B cell (primary cell): ENCODE measurements at regions not wholly inside any gene's neighbourhood (a gene's known extent, or its start where the extent isn't known, plus 50 kb on each side); places are given as distances from the start of the nearest gene placed in this dataset.

ENCODE experiments used
- ATAC-seq: fragments of 200-7000 bp; cut with Tn5 transposase; one replicate; pipeline ENCODE4 v1.10.0; 2021; ENCODE audit warnings: low read depth, mild to moderate bottlenecking, moderate number of reproducible peaks, moderate library complexity
- CTCF ChIA-PET: fragments of 350-600 bp; sonication (Branson Sonifier 250); formaldehyde crosslinking; loops from one replicate; lab custom pipeline; 2021; ENCODE audit warnings: antibody characterized with exemption, inconsistent platforms; lab: Charles Lee
- POLR2A ChIA-PET: fragments of 350-600 bp; sonication (Branson Sonifier 250); formaldehyde crosslinking; loops from one replicate; lab custom pipeline; 2021; ENCODE audit warnings: antibody characterized with exemption; lab: Charles Lee
- DNase-seq: peaks from one replicate; pipeline ENCODE4 v3.0.0; 2013
- H2AFZ ChIP-seq: 2 replicates; pipeline ENCODE4 v1.6.1; 2012; ENCODE audit warnings: mild to moderate bottlenecking, low read depth, low read length; ENCODE audit not compliant: insufficient read depth, poor library complexity, severe bottlenecking
- H3K27ac ChIP-seq, 2 donors: 1 replicate in 1 of 2; 2 replicates in 1 of 2; pipeline ENCODE4 v1.5.1; 2012 to 2013; ENCODE audit warnings: low read length in 2 of 2, mild to moderate bottlenecking in 2 of 2, moderate library complexity in 1 of 2
- H3K27me3 ChIP-seq, 4 experiments: fragments of 200-600 bp in 1 of 4; sonication (generic) in 1 of 4; replicated peaks in 1 of 4; 1 replicate in 2 of 4; 2 replicates in 2 of 4; pipeline versions ENCODE4 v1.6.1 to v1.7.0; 2013 to 2016; ENCODE audit warnings: low read length in 3 of 4, mild to moderate bottlenecking in 2 of 4, mixed read lengths in 1 of 4, moderate library complexity in 1 of 4; ENCODE audit not compliant: insufficient read depth in 4 of 4, control insufficient read depth in 3 of 4; ENCODE audit errors: control extremely low read depth in 1 of 4
- H3K36me3 ChIP-seq, 2 experiments: replicated peaks in 1 of 2; 1 replicate in 1 of 2; 2 replicates in 1 of 2; pipeline versions ENCODE4 v1.6.1 to v1.7.1; 2013; ENCODE audit warnings: low read length in 1 of 2; ENCODE audit not compliant: insufficient read depth in 2 of 2, control insufficient read depth in 1 of 2; ENCODE audit errors: control extremely low read depth in 1 of 2, extremely low read depth in 1 of 2
- H3K4me1 ChIP-seq, 2 donors: fragments of 200-600 bp in 1 of 2; sonication (generic) in 1 of 2; 1 replicate in 1 of 2; 2 replicates in 1 of 2; pipeline versions ENCODE4 v1.5.1 to v1.6.1; 2013 to 2017; ENCODE audit warnings: low read length in 2 of 2; ENCODE audit not compliant: control insufficient read depth in 2 of 2, insufficient read depth in 2 of 2
- H3K4me2 ChIP-seq: replicated peaks from 2 replicates; pipeline ENCODE3; 2012; ENCODE audit warnings: mild to moderate bottlenecking, low read depth, low read length; ENCODE audit not compliant: poor library complexity, severe bottlenecking
- H3K4me3 ChIP-seq, 5 experiments: fragments of 200-600 bp in 1 of 5; sonication (generic) in 1 of 5; 1 replicate in 3 of 5; 2 replicates in 2 of 5; pipeline versions ENCODE4 v1.5.1 to v1.7.0; 2011 to 2016; ENCODE audit warnings: low read length in 4 of 5, mild to moderate bottlenecking in 4 of 5, low read depth in 2 of 5, control low read depth in 1 of 5, moderate library complexity in 1 of 5; ENCODE audit not compliant: insufficient read depth in 1 of 5; ENCODE audit errors: control extremely low read depth in 1 of 5, extremely low read depth in 1 of 5
- H3K79me2 ChIP-seq: fragments of 200-600 bp; sonication (generic); one replicate; pipeline ENCODE4 v1.6.0; 2016; ENCODE audit warnings: low read length; ENCODE audit not compliant: control insufficient read depth, insufficient read depth
- H3K9ac ChIP-seq: fragments of 200-600 bp; sonication (generic); 2 replicates; pipeline ENCODE4 v1.6.1; 2017; ENCODE audit warnings: mild to moderate bottlenecking, low read length, moderate library complexity
- H3K9me3 ChIP-seq, 3 donors: one replicate each; pipeline versions ENCODE4 v1.6.1 to v1.7.1; 2013; ENCODE audit warnings: low read length in 2 of 3; ENCODE audit not compliant: control insufficient read depth in 2 of 3, insufficient read depth in 1 of 3; ENCODE audit errors: control extremely low read depth in 1 of 3
- H4K20me1 ChIP-seq: 2 replicates; pipeline ENCODE4 v1.6.0; 2012; ENCODE audit warnings: mild to moderate bottlenecking, low read length; ENCODE audit not compliant: insufficient read depth, control insufficient read depth, poor library complexity, severe bottlenecking
- H3K27ac Mint-ChIP-seq: one replicate; pipeline ENCODE4 v1.8.0; 2021; ENCODE audit warnings: mixed read lengths
- H3K27me3 Mint-ChIP-seq: one replicate; pipeline ENCODE4 v1.8.0; 2021; ENCODE audit warnings: mixed read lengths
- H3K4me1 Mint-ChIP-seq: one replicate; pipeline ENCODE4 v1.8.0; 2021; ENCODE audit warnings: mixed read lengths
- H3K4me3 Mint-ChIP-seq: one replicate; pipeline ENCODE4 v1.8.0; 2021; ENCODE audit warnings: mixed read lengths
- H3K9me3 Mint-ChIP-seq: one replicate; pipeline ENCODE4 v1.8.0; 2022; ENCODE audit warnings: mixed read lengths; ENCODE audit not compliant: insufficient read depth
- EZH2 ChIP-seq: IDR thresholded peaks from 2 replicates; pipeline ENCODE4 v1.6.1; 2012; ENCODE audit warnings: borderline replicate concordance, low read depth, mild to moderate bottlenecking, moderate library complexity, low read length; ENCODE audit not compliant: insufficient read depth, poor library complexity, severe bottlenecking
- WGBS: methylation state at CpG from one replicate; pipeline ENCODE4 v1.1.5; 2013; ENCODE audit warnings: missing lambda C conversion rate; ENCODE audit not compliant: insufficient coverage; 5-methylcytosine and 5-hydroxymethylcytosine counted together
- intact Hi-C: fragments of 100-400 bp; cut with micrococcal nuclease; formaldehyde crosslinking; loops from one replicate; pipeline ENCODE4 v1.10.0; 2022
- TF ChIP-seq, protein P1 (sequence below): fragments of 200-600 bp; IDR thresholded peaks from one replicate; pipeline ENCODE4 v1.8.0; 2022; ENCODE audit warnings: antibody characterized with exemption, mild to moderate bottlenecking

GRCh38 chr19:28554321-28555091 lies 658.4 kb downstream of the UQCRFS1 start:
- H3K9me3 Mint-ChIP-seq, result no peaks in the 10 kb centered on the region
- no peak for DNase-seq
- Histone ChIP-seq H3K27me3 (no peaks in the 10 kb centered on the region), H3K27ac (no peak overlapping the region), H4K20me1 (no peaks in the 10 kb centered on the region), H3K9ac (no peak overlapping the region), H3K9me3 (peaks cover 0 to 19% (median 0%) of the 10 kb centered on the region in 3 donors), H3K79me2 (no peaks in the 10 kb centered on the region), H3K36me3 (no peaks in the 10 kb centered on the region), H2AFZ (no peak overlapping the region), H3K4me3 (no peak overlapping the region), H3K4me2 (no peak overlapping the region), H3K4me1 (no peaks in the 10 kb centered on the region)
- no peak overlapping the region for H3K4me3 Mint-ChIP-seq
- ATAC-seq, result no peak
- 88% methylated on average over 2 of the region's 4 CpGs for WGBS
- H3K27me3 Mint-ChIP-seq, result no peaks in the 10 kb centered on the region
- TF ChIP-seq, protein P1, sequence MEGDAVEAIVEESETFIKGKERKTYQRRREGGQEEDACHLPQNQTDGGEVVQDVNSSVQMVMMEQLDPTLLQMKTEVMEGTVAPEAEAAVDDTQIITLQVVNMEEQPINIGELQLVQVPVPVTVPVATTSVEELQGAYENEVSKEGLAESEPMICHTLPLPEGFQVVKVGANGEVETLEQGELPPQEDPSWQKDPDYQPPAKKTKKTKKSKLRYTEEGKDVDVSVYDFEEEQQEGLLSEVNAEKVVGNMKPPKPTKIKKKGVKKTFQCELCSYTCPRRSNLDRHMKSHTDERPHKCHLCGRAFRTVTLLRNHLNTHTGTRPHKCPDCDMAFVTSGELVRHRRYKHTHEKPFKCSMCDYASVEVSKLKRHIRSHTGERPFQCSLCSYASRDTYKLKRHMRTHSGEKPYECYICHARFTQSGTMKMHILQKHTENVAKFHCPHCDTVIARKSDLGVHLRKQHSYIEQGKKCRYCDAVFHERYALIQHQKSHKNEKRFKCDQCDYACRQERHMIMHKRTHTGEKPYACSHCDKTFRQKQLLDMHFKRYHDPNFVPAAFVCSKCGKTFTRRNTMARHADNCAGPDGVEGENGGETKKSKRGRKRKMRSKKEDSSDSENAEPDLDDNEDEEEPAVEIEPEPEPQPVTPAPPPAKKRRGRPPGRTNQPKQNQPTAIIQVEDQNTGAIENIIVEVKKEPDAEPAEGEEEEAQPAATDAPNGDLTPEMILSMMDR, result no peak
- no peak for TF ChIP-seq EZH2
- ChIA-PET CTCF (no interaction called here), POLR2A (no interaction called here)
- H3K4me1 Mint-ChIP-seq, result no peaks in the 10 kb centered on the region
- intact Hi-C loops, result no loop called here
- H3K27ac Mint-ChIP-seq, result no peak overlapping the region

- no peak overlapping the region for H3K4me3 Mint-ChIP-seq
Observed at GRCh38 chr19:28553764-28554163, 659.2 kb downstream of the UQCRFS1 start.

More at GRCh38 chr19:28553764-28554163, 659.2 kb downstream of the UQCRFS1 start:
- no peak overlapping the region for H3K4me2 ChIP-seq
- no peak overlapping the region for H3K4me3 ChIP-seq
- no peaks in the 10 kb centered on the region for H3K79me2 ChIP-seq
- CTCF ChIA-PET, result no interaction called here
- Mint-ChIP-seq H3K27me3 (no peaks in the 10 kb centered on the region), H3K4me1 (no peaks in the 10 kb centered on the region), H3K9me3 (no peaks in the 10 kb centered on the region), H3K27ac (no peak overlapping the region)
- H2AFZ ChIP-seq, result no peak overlapping the region
- ATAC-seq, result no peak
- intact Hi-C loops, result no loop called here
- no peaks in the 10 kb centered on the region for H3K4me1 ChIP-seq
- 67% methylated on average over 2 of the region's 2 CpGs for WGBS
- no peak overlapping the region for H3K27ac ChIP-seq
- no peaks in the 10 kb centered on the region for H4K20me1 ChIP-seq
- no peak for TF ChIP-seq EZH2
- TF ChIP-seq, protein P1, result no peak
- H3K27me3 ChIP-seq, result no peaks in the 10 kb centered on the region
- no peak for DNase-seq
- POLR2A ChIA-PET, result no interaction called here
- H3K9me3 ChIP-seq, result peaks cover 0 to 21% (median 0%) of the 10 kb centered on the region in 3 donors
- H3K9ac ChIP-seq, result no peak overlapping the region
- H3K36me3 ChIP-seq, result no peaks in the 10 kb centered on the region
